Astrocyte (in vitro differentiated cells and primary cell): ENCODE measurements at regions not wholly inside any gene's neighbourhood (a gene's known extent, or its start where the extent isn't known, plus 50 kb on each side); places are given as distances from the start of the nearest gene placed in this dataset.

Experiments used
- DNase-seq: peaks from one replicate; pipeline ENCODE4 v3.0.0-alpha.2; 2010; ENCODE audit warnings: low read depth
- FAIRE-seq: peaks from 2 replicates; lab custom pipeline; 2011; peaks lifted over from hg19 to GRCh38; lab: Jason Lieb, UNC
- H2AFZ ChIP-seq: 2 replicates; pipeline ENCODE4 v1.6.0; 2012; ENCODE audit warnings: low read depth, low read length, inconsistent platforms
- H3K27ac ChIP-seq: 2 replicates; pipeline ENCODE4 v1.5.1; 2011; ENCODE audit warnings: low read depth, low read length, inconsistent platforms
- H3K27me3 ChIP-seq: 2 replicates; pipeline ENCODE4 v1.6.0; 2011; ENCODE audit warnings: low read length, inconsistent platforms; ENCODE audit not compliant: insufficient read depth
- H3K36me3 ChIP-seq: 2 replicates; pipeline ENCODE4 v1.5.1; 2011; ENCODE audit warnings: low read length, inconsistent platforms; ENCODE audit not compliant: insufficient read depth
- H3K4me1 ChIP-seq: 2 replicates; pipeline ENCODE4 v1.5.1; 2011; ENCODE audit warnings: low read length, inconsistent platforms; ENCODE audit not compliant: insufficient read depth
- H3K4me2 ChIP-seq: 2 replicates; pipeline ENCODE4 v1.6.0; 2012; ENCODE audit warnings: low read length, inconsistent platforms
- H3K4me3 ChIP-seq: 2 replicates; pipeline ENCODE4 v1.5.1; 2011; ENCODE audit warnings: low read depth, mild to moderate bottlenecking, low read length, inconsistent platforms; ENCODE audit not compliant: insufficient read depth
- H3K79me2 ChIP-seq: 2 replicates; pipeline ENCODE4 v1.6.0; 2012; ENCODE audit warnings: mild to moderate bottlenecking, low read length, inconsistent platforms; ENCODE audit not compliant: insufficient read depth
- H3K9ac ChIP-seq: 2 replicates; pipeline ENCODE4 v1.6.0; 2012; ENCODE audit warnings: mild to moderate bottlenecking, low read length, inconsistent platforms
- H3K9me3 ChIP-seq: 2 replicates; pipeline ENCODE4 v1.5.1; 2012; ENCODE audit warnings: low read depth, mild to moderate bottlenecking, low read length, inconsistent platforms; ENCODE audit not compliant: insufficient read depth
- H4K20me1 ChIP-seq: 2 replicates; pipeline ENCODE4 v1.6.0; 2012; ENCODE audit warnings: low read length, inconsistent platforms; ENCODE audit not compliant: insufficient read depth
- H3K27ac Mint-ChIP-seq: one replicate; pipeline ENCODE4 v1.8.0; 2021; ENCODE audit warnings: mild to moderate bottlenecking, mixed read lengths; ENCODE audit not compliant: unreplicated experiment
- H3K27me3 Mint-ChIP-seq: one replicate; pipeline ENCODE4 v1.8.0; 2021; ENCODE audit warnings: low read depth, mixed read lengths; ENCODE audit not compliant: unreplicated experiment
- H3K36me3 Mint-ChIP-seq: one replicate; pipeline ENCODE4 v1.8.0; 2021; ENCODE audit warnings: low read depth, mixed read lengths; ENCODE audit not compliant: unreplicated experiment
- H3K4me1 Mint-ChIP-seq: one replicate; pipeline ENCODE4 v1.8.0; 2021; ENCODE audit warnings: low read depth, mixed read lengths; ENCODE audit not compliant: unreplicated experiment
- H3K4me3 Mint-ChIP-seq: one replicate; pipeline ENCODE4 v1.8.0; 2021; ENCODE audit warnings: mild to moderate bottlenecking, moderate library complexity, mixed read lengths; ENCODE audit not compliant: unreplicated experiment
- H3K9me3 Mint-ChIP-seq: one replicate; pipeline ENCODE4 v1.8.0; 2021; ENCODE audit warnings: mild to moderate bottlenecking, mixed read lengths; ENCODE audit not compliant: unreplicated experiment
- CTCF ChIP-seq: IDR thresholded peaks from 2 replicates; pipeline ENCODE4 v1.5.1; 2011; ENCODE audit warnings: low read depth, mild to moderate bottlenecking, inconsistent platforms, low read length, moderate library complexity; ENCODE audit not compliant: insufficient read depth
- EZH2 ChIP-seq: IDR thresholded peaks from 2 replicates; pipeline ENCODE4 v1.6.1; 2012; ENCODE audit warnings: mild to moderate bottlenecking, low read length, inconsistent platforms; ENCODE audit not compliant: insufficient read depth

DNA sequence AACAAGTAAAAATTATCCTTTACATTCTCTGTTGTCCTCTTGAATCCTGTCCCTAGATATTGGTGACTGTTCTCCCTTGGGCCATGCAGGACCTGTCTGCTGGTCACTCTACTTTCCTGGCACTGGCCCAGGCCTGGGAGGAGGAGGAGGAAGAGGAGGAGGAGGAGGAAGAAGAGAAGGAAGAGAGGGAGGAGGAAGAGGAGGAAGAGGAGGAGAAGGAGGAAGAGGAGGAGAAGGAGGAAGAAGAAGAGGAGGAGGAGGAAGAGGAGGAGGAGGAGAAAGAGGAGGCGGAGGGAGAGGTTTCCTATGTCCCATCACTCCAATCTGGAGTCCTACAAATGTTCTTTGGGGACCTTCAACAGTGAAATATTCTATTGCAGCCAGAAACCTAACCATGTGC, 97.3 kb upstream of the NAMPT start:
- Histone ChIP-seq H4K20me1 (no peaks in the 10 kb centered on the region), H3K4me2 (no peak overlapping the region), H2AFZ (no peak overlapping the region), H3K27me3 (peaks cover 6% of the 10 kb centered on the region), H3K9ac (no peak overlapping the region), H3K79me2 (no peaks in the 10 kb centered on the region), H3K4me1 (no peaks in the 10 kb centered on the region), H3K36me3 (no peaks in the 10 kb centered on the region), H3K9me3 (peaks cover 4% of the 10 kb centered on the region), H3K27ac (no peak overlapping the region), H3K4me3 (no peak overlapping the region)
- no peak overlapping the region for H3K4me3 Mint-ChIP-seq
- DNase-seq (no peak), FAIRE-seq (no peak)
- H3K36me3 Mint-ChIP-seq, result no peaks in the 10 kb centered on the region
- H3K27me3 Mint-ChIP-seq, result peaks cover 19% of the 10 kb centered on the region
- TF ChIP-seq EZH2, result no peak
- TF ChIP-seq CTCF, result no peak
- H3K9me3 Mint-ChIP-seq, result no peaks in the 10 kb centered on the region
- no peaks in the 10 kb centered on the region for H3K4me1 Mint-ChIP-seq
- H3K27ac Mint-ChIP-seq, result no peak overlapping the region

- H3K27ac ChIP-seq, result no peak overlapping the region
- H3K9me3 ChIP-seq, result no peaks in the 10 kb centered on the region
- FAIRE-seq (no peak), DNase-seq (no peak)
- Mint-ChIP-seq H3K4me3 (no peak overlapping the region), H3K27me3 (peaks cover 19% of the 10 kb centered on the region), H3K9me3 (no peaks in the 10 kb centered on the region), H3K4me1 (no peaks in the 10 kb centered on the region), H3K27ac (no peak overlapping the region), H3K36me3 (no peaks in the 10 kb centered on the region)
- no peak for TF ChIP-seq EZH2
- no peak for TF ChIP-seq CTCF
- H3K36me3 ChIP-seq, result no peaks in the 10 kb centered on the region
- no peaks in the 10 kb centered on the region for H3K4me1 ChIP-seq
- no peak overlapping the region for H3K4me3 ChIP-seq
- H3K9ac ChIP-seq, result no peak overlapping the region
- peaks cover 6% of the 10 kb centered on the region for H3K27me3 ChIP-seq
- no peaks in the 10 kb centered on the region for H4K20me1 ChIP-seq
- H3K4me2 ChIP-seq, result no peak overlapping the region
- H2AFZ ChIP-seq, result no peak overlapping the region
- no peaks in the 10 kb centered on the region for H3K79me2 ChIP-seq
Observed at GRCh38 chr7:106381252-106381651, 96.5 kb upstream of the NAMPT start.

DNA sequence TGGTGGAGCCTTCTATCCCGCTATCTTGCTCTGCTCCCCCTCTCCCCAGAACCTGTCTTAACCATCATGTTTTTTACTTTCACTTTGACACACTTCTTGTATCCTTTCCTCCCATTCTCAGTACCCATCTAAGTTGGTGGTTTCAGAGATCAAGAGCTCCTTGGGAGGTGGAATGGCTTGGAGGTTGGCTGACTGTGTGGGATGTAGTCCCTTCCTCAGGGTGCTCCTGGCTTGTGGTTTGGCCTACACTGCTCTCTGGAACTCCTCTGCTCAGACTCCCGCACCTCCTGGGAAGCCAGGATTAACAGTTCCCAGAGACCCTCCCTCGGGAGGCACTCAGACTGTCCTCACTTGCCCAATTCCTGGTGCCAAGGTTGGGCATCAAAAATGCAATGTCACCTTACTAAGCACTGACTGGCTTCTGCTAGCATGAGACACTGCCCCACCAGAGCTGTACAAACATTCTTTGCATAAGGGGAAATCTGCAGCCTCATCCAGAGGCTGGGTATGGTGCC, 93.1 kb upstream of the NAMPT start:
- TF ChIP-seq EZH2 (no peak), CTCF (no peak)
- H3K4me1 Mint-ChIP-seq, result no peaks in the 10 kb centered on the region
- H3K9ac ChIP-seq, result no peak overlapping the region
- no peaks in the 10 kb centered on the region for H4K20me1 ChIP-seq
- no peaks in the 10 kb centered on the region for H3K9me3 Mint-ChIP-seq
- no peak for FAIRE-seq
- H3K9me3 ChIP-seq, result no peaks in the 10 kb centered on the region
- no peaks in the 10 kb centered on the region for H3K79me2 ChIP-seq
- no peaks in the 10 kb centered on the region for H3K4me1 ChIP-seq
- H3K4me2 ChIP-seq, result no peak overlapping the region
- H3K36me3 Mint-ChIP-seq, result no peaks in the 10 kb centered on the region
- H3K27ac Mint-ChIP-seq, result no peak overlapping the region
- no peak overlapping the region for H3K4me3 ChIP-seq
- no peak overlapping the region for H2AFZ ChIP-seq
- peaks cover 18% of the 10 kb centered on the region for H3K27me3 Mint-ChIP-seq
- no peak for DNase-seq
- no peaks in the 10 kb centered on the region for H3K36me3 ChIP-seq
- H3K4me3 Mint-ChIP-seq, result no peak overlapping the region
- no peak overlapping the region for H3K27ac ChIP-seq
- H3K27me3 ChIP-seq, result peaks cover 6% of the 10 kb centered on the region
